Liver (tissue), 7 donors: ENCODE measurements at regions not wholly inside any gene's neighbourhood (a gene's known extent, or its start where the extent isn't known, plus 50 kb on each side); places are given as distances from the start of the nearest gene placed in this dataset.

Experiments
- DNase-seq: peaks from one replicate; pipeline ENCODE4 v3.0.0-alpha.2; 2017; ENCODE audit warnings: low spot score
- H3K27ac ChIP-seq, 2 donors: one replicate each; pipeline ENCODE4 v1.7.0; 2013; ENCODE audit warnings: inconsistent platforms in 2 of 2, low read length in 2 of 2, control low read depth in 1 of 2, low read depth in 1 of 2, mild to moderate bottlenecking in 1 of 2
- H3K27me3 ChIP-seq, 4 donors: one replicate each; pipeline versions ENCODE4 v1.6.1 to v1.7.0; 2013; ENCODE audit warnings: low read length in 3 of 4, inconsistent platforms in 1 of 4, mild to moderate bottlenecking in 1 of 4, moderate library complexity in 1 of 4; ENCODE audit not compliant: control insufficient read depth in 4 of 4, insufficient read depth in 4 of 4
- H3K36me3 ChIP-seq, 4 donors: one replicate each; pipeline versions ENCODE4 v1.6.1 to v1.7.0; 2013; ENCODE audit warnings: low read length in 3 of 4, mild to moderate bottlenecking in 3 of 4, low read depth in 1 of 4, moderate library complexity in 1 of 4; ENCODE audit not compliant: control insufficient read depth in 4 of 4, insufficient read depth in 3 of 4
- H3K4me1 ChIP-seq, 4 donors: one replicate each; pipeline versions ENCODE4 v1.6.1 to v1.7.0; 2013; ENCODE audit warnings: low read length in 3 of 4, mild to moderate bottlenecking in 3 of 4, moderate library complexity in 1 of 4; ENCODE audit not compliant: control insufficient read depth in 4 of 4, insufficient read depth in 4 of 4
- H3K4me3 ChIP-seq, 3 donors: one replicate each; pipeline versions ENCODE4 v1.6.1 to v1.7.0; 2013; ENCODE audit warnings: low read length in 3 of 3, control low read depth in 1 of 3, low read depth in 1 of 3, mild to moderate bottlenecking in 1 of 3
- H3K9ac ChIP-seq, 2 donors: one replicate each; pipeline ENCODE4 v1.7.0; 2013; ENCODE audit warnings: low read length in 2 of 2, mild to moderate bottlenecking in 2 of 2, moderate library complexity in 2 of 2, control low read depth in 1 of 2, low read depth in 1 of 2
- H3K9me3 ChIP-seq, 4 donors: one replicate each; pipeline versions ENCODE4 v1.6.1 to v1.7.0; 2013; ENCODE audit warnings: low read length in 3 of 4; ENCODE audit not compliant: control insufficient read depth in 4 of 4
- ATF3 ChIP-seq: IDR thresholded peaks from 2 replicates; pipeline ENCODE4 v1.6.1; 2016; ENCODE audit warnings: antibody characterized with exemption
- FOXA1 ChIP-seq: IDR thresholded peaks from 2 replicates; pipeline ENCODE4 v1.6.1; 2016; ENCODE audit warnings: antibody characterized with exemption
- FOXA2 ChIP-seq: IDR thresholded peaks from 2 replicates; pipeline ENCODE4 v1.6.1; 2016; ENCODE audit warnings: antibody characterized with exemption
- GABPA ChIP-seq, 2 donors: IDR thresholded peaks in 1 of 2; conservative IDR thresholded peaks in 1 of 2; 2 replicates each; pipeline ENCODE4 v1.6.1; 2016; ENCODE audit warnings: antibody characterized with exemption in 2 of 2, mild to moderate bottlenecking in 1 of 2, moderate library complexity in 1 of 2
- HNF4A ChIP-seq, 2 donors: conservative IDR thresholded peaks; 2 replicates each; pipeline ENCODE4 v1.6.1; 2016; ENCODE audit warnings: antibody characterized with exemption in 2 of 2, mild to moderate bottlenecking in 2 of 2
- HNF4G ChIP-seq: IDR thresholded peaks from 2 replicates; pipeline ENCODE4 v1.6.1; 2016; ENCODE audit warnings: antibody characterized with exemption
- JUND ChIP-seq, 2 donors: IDR thresholded peaks; 2 replicates each; pipeline ENCODE4 v1.6.1; 2016; ENCODE audit warnings: antibody characterized with exemption in 2 of 2
- NR2F2 ChIP-seq: IDR thresholded peaks from 2 replicates; pipeline ENCODE4 v1.6.1; 2016; ENCODE audit warnings: antibody characterized with exemption
- RAD21 ChIP-seq, 2 donors: IDR thresholded peaks; 2 replicates each; pipeline ENCODE4 v1.6.1; 2016; ENCODE audit warnings: antibody characterized with exemption in 2 of 2, mild to moderate bottlenecking in 2 of 2
- RXRA ChIP-seq, 2 donors: IDR thresholded peaks; 2 replicates each; pipeline ENCODE4 v1.6.1; 2017 to 2018; ENCODE audit warnings: antibody characterized with exemption in 2 of 2, mild to moderate bottlenecking in 1 of 2
- SP1 ChIP-seq: IDR thresholded peaks from 2 replicates; pipeline ENCODE4 v1.6.1; 2018; ENCODE audit warnings: antibody characterized with exemption, mild to moderate bottlenecking
- TAF1 ChIP-seq: conservative IDR thresholded peaks from 2 replicates; pipeline ENCODE4 v1.6.1; 2016; ENCODE audit warnings: antibody characterized with exemption, mild to moderate bottlenecking
- WGBS: extraction: QIAGEN DNeasy Blood & Tissue Kit; methylation state at CpG from one replicate; pipeline ENCODE4 v1.1.7; 2013; 5-methylcytosine and 5-hydroxymethylcytosine counted together
- TF ChIP-seq, protein P1 (sequence below): IDR thresholded peaks from 2 replicates; pipeline ENCODE4 v1.6.1; 2016; ENCODE audit warnings: antibody characterized with exemption
- TF ChIP-seq, protein P2 (sequence below): IDR thresholded peaks from 2 replicates; pipeline ENCODE4 v1.6.1; 2016; ENCODE audit warnings: antibody characterized with exemption
- TF ChIP-seq, protein P3 (sequence below): IDR thresholded peaks from 2 replicates; pipeline ENCODE4 v1.6.1; 2016; ENCODE audit warnings: antibody characterized with exemption, mild to moderate bottlenecking
- donor health status: healthy.
- donor health status: healthy.
- donor health status: healthy.
- donor health status: healthy.

DNA sequence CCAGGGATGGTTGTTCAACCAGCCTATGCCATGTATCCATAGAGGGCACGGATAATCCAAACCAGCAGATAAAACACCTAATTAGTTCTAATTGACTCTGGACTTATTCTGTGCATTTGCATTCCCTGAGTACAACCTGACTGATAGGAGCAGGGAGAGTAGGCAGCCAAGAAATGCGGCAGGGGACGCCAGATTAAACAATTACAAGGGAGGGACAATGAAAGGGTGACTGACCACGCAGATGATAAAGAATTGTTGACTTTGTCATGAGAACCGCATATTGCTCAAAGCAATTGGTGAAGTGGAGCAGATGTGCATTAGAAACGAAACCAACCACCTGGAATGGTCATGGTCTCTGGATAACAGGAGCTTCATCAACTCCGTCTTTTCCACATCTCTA lies 369.1 kb upstream of the FRG2C start:
- WGBS, result 46% methylated on average over 7 of the region's 7 CpGs
- DNase-seq, result no peak
- H3K27ac ChIP-seq, result no peak overlapping the region

GRCh38 chr3:75296858-75297257 lies 367.3 kb upstream of the FRG2C start:
- 69% methylated on average over 3 of the region's 3 CpGs for WGBS
- Histone ChIP-seq H3K4me1 (no peaks in the 10 kb centered on the region), H3K27ac (no peak overlapping the region), H3K9ac (no peak overlapping the region), H3K9me3 (peaks cover 0 to 7% (median 0%) of the 10 kb centered on the region in 4 donors), H3K27me3 (no peaks in the 10 kb centered on the region), H3K4me3 (no peak overlapping the region), H3K36me3 (no peaks in the 10 kb centered on the region)
- no peak for TF ChIP-seq JUND (IDR thresholded peaks at IDR 0.05)
- no peak for TF ChIP-seq GABPA (IDR thresholded peaks at IDR 0.05 in 1 of 2, conservative IDR thresholded peaks at IDR 0.05 in 1 of 2)
- TF ChIP-seq, protein P1, sequence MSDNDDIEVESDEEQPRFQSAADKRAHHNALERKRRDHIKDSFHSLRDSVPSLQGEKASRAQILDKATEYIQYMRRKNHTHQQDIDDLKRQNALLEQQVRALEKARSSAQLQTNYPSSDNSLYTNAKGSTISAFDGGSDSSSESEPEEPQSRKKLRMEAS, result no peak
- no peak for TF ChIP-seq NR2F2
- no peak for TF ChIP-seq RAD21 (IDR thresholded peaks at IDR 0.05)
- TF ChIP-seq, protein P2, sequence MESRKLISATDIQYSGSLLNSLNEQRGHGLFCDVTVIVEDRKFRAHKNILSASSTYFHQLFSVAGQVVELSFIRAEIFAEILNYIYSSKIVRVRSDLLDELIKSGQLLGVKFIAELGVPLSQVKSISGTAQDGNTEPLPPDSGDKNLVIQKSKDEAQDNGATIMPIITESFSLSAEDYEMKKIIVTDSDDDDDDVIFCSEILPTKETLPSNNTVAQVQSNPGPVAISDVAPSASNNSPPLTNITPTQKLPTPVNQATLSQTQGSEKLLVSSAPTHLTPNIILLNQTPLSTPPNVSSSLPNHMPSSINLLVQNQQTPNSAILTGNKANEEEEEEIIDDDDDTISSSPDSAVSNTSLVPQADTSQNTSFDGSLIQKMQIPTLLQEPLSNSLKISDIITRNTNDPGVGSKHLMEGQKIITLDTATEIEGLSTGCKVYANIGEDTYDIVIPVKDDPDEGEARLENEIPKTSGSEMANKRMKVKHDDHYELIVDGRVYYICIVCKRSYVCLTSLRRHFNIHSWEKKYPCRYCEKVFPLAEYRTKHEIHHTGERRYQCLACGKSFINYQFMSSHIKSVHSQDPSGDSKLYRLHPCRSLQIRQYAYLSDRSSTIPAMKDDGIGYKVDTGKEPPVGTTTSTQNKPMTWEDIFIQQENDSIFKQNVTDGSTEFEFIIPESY, result no peak
- no peak for TF ChIP-seq FOXA1
- no peak for DNase-seq

More for the DNA sequence above, 369.1 kb upstream of the FRG2C start:
- no peaks in the 10 kb centered on the region for H3K4me1 ChIP-seq
- H3K9ac ChIP-seq, result no peak overlapping the region
- TF ChIP-seq ATF3 (no peak), SP1 (no peak), HNF4G (no peak), HNF4A (conservative IDR thresholded peaks at IDR 0.05) (no peak), RXRA (IDR thresholded peaks at IDR 0.05) (no peak), FOXA2 (no peak), TAF1 (no peak)
- TF ChIP-seq, protein P3, sequence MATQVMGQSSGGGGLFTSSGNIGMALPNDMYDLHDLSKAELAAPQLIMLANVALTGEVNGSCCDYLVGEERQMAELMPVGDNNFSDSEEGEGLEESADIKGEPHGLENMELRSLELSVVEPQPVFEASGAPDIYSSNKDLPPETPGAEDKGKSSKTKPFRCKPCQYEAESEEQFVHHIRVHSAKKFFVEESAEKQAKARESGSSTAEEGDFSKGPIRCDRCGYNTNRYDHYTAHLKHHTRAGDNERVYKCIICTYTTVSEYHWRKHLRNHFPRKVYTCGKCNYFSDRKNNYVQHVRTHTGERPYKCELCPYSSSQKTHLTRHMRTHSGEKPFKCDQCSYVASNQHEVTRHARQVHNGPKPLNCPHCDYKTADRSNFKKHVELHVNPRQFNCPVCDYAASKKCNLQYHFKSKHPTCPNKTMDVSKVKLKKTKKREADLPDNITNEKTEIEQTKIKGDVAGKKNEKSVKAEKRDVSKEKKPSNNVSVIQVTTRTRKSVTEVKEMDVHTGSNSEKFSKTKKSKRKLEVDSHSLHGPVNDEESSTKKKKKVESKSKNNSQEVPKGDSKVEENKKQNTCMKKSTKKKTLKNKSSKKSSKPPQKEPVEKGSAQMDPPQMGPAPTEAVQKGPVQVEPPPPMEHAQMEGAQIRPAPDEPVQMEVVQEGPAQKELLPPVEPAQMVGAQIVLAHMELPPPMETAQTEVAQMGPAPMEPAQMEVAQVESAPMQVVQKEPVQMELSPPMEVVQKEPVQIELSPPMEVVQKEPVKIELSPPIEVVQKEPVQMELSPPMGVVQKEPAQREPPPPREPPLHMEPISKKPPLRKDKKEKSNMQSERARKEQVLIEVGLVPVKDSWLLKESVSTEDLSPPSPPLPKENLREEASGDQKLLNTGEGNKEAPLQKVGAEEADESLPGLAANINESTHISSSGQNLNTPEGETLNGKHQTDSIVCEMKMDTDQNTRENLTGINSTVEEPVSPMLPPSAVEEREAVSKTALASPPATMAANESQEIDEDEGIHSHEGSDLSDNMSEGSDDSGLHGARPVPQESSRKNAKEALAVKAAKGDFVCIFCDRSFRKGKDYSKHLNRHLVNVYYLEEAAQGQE, result no peak
- peaks cover 0 to 7% (median 0%) of the 10 kb centered on the region in 4 donors for H3K9me3 ChIP-seq
- H3K27me3 ChIP-seq, result no peaks in the 10 kb centered on the region
- H3K4me3 ChIP-seq, result no peak overlapping the region
- no peaks in the 10 kb centered on the region for H3K36me3 ChIP-seq
